Duodenal mucosa (tissue), 2 donors: ENCODE measurements at regions not wholly inside any gene's neighbourhood (a gene's known extent, or its start where the extent isn't known, plus 50 kb on each side); places are given as distances from the start of the nearest gene placed in this dataset.

Source experiments
- H3K27ac ChIP-seq: one replicate; pipeline ENCODE4 v1.7.0; 2013; ENCODE audit warnings: low read depth, low read length
- H3K27me3 ChIP-seq, 2 donors: one replicate each; pipeline ENCODE4 v1.7.0; 2013; ENCODE audit warnings: low read length in 2 of 2, control low read depth in 1 of 2; ENCODE audit not compliant: insufficient read depth in 2 of 2, control insufficient read depth in 1 of 2
- H3K36me3 ChIP-seq, 2 donors: one replicate each; pipeline ENCODE4 v1.7.0; 2013; ENCODE audit warnings: low read length in 2 of 2, control low read depth in 1 of 2; ENCODE audit not compliant: insufficient read depth in 2 of 2, control insufficient read depth in 1 of 2
- H3K4me1 ChIP-seq, 2 donors: one replicate each; pipeline ENCODE4 v1.7.0; 2013; ENCODE audit warnings: low read length in 2 of 2, control low read depth in 1 of 2; ENCODE audit not compliant: insufficient read depth in 2 of 2, control insufficient read depth in 1 of 2
- H3K4me3 ChIP-seq, 2 donors: one replicate each; pipeline ENCODE4 v1.7.0; 2013; ENCODE audit warnings: low read length in 2 of 2, low read depth in 1 of 2
- H3K9ac ChIP-seq, 2 donors: one replicate each; pipeline ENCODE4 v1.7.0; 2013; ENCODE audit warnings: low read length in 2 of 2, low read depth in 1 of 2
- H3K9me3 ChIP-seq, 2 donors: one replicate each; pipeline ENCODE4 v1.7.0; 2013; ENCODE audit warnings: low read length in 2 of 2, control low read depth in 1 of 2; ENCODE audit not compliant: control insufficient read depth in 1 of 2

DNA sequence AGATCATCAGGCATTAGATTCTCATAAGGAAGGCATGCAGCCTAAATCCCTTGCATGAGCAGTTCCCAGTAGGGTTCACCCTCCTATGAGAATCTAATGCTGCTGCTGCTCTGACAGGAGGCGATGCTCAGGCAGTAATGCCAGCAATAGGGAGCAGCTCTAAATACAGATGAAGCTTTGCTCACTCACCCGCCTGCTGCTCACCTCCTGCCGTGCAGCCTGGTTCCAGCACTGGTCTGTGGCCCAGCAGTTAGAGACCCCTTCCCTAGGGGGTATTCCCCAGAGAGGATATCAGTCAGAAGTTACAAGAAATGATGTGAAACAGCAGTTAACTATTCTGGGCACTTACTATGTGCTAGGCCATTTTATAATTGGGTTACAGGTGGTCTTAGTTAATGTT lies 226.0 kb downstream of the KCNJ3 start:
- H3K9ac ChIP-seq: no peak overlapping the region
- no peak overlapping the region for H3K4me3 ChIP-seq
- H3K9me3 ChIP-seq: no peaks in the 10 kb centered on the region
- H3K4me1 ChIP-seq: no peaks in the 10 kb centered on the region
- H3K27me3 ChIP-seq: no peaks in the 10 kb centered on the region
- H3K27ac ChIP-seq: no peak overlapping the region
- H3K36me3 ChIP-seq: no peaks in the 10 kb centered on the region

DNA sequence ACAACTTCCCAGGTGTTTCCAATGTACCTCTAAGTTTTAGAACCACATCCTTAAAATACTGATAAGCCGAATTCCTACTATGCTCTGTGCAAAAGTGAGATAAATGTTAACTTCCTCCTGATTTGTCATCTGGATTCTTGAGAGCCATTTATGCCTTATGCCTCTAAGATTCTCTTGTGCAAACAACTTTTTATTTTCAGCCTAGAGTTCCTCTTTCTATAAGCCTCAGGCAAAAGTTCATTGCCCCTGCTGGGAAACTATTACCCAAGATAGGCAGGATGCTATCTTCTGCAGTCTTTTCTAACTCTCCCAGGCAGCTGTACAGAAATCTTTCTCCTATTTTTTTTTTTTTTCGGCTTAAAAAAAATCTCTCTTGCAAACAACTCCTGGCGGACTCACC lies 216.1 kb downstream of the KCNJ3 start:
- Histone ChIP-seq H3K27me3 (no peaks in the 10 kb centered on the region), H3K9ac (no peak overlapping the region), H3K4me3 (no peak overlapping the region), H3K9me3 (no peaks in the 10 kb centered on the region), H3K4me1 (peaks cover 3 to 5% of the 10 kb centered on the region in 2 donors), H3K27ac (no peak overlapping the region), H3K36me3 (no peaks in the 10 kb centered on the region)

DNA sequence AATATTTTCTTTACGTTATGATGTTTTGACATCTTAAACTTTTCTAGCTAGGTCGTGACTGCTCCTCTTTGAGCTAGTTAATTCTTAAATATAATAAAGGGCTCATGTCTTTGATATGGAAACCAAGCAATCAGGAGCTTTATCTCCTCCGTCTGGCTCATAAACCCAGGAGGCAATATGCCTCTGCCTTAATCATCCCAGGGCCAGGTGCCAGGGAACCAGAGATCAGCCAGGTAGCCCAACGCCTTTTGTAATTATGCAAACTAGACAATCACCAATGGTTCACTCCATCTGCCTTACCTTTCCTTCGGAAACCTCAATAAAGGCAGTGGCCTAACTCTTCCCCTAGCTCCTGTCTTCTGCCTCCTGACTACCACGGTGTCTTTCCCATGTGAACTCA lies 213.7 kb downstream of the KCNJ3 start:
- Histone ChIP-seq H3K27ac (no peak overlapping the region), H3K27me3 (no peaks in the 10 kb centered on the region), H3K4me3 (no peak overlapping the region), H3K36me3 (no peaks in the 10 kb centered on the region), H3K4me1 (peaks cover 3 to 5% of the 10 kb centered on the region in 2 donors), H3K9ac (no peak overlapping the region), H3K9me3 (no peaks in the 10 kb centered on the region)

DNA sequence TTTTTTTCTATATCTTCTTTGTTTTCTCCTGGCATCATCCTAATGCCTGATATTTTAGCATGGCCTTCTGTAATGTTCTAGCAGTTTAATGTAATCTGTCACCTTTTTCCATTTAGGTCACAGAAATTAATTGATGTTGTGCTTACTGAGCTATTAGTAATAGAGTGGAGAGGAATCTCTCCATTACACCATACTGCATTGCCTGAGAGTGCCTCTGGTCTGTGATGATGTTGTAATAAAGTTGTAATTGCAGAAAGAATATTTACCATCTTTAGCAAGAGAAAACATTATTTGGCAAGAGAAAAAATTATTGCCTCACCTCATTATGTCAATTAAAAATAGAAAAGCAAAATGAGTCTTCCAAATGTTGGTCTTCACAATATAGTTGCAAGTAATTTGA lies 213.2 kb downstream of the KCNJ3 start:
- Histone ChIP-seq H3K36me3 (no peaks in the 10 kb centered on the region), H3K9ac (no peak overlapping the region), H3K4me3 (no peak overlapping the region), H3K27me3 (no peaks in the 10 kb centered on the region), H3K4me1 (peaks cover 3 to 5% of the 10 kb centered on the region in 2 donors), H3K27ac (no peak overlapping the region), H3K9me3 (no peaks in the 10 kb centered on the region)

DNA sequence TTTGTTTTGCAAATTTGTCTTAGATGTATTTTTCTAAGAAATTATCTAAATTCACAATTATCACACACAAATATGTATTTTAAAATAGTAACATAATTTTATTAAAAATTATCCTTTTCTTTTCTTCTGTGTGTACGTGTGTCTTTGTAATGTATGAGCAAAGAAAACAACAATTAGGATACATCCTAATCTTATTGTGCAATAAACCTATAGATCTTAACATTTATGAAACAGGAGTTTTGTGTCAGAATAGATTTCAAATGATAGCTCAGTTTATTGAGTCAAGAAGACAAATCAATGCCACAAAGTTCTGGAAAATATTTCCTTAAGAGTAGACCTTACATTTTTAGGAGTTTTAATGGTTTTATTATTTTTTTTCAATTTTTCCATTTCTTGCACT lies 212.2 kb downstream of the KCNJ3 start:
- Histone ChIP-seq H3K27me3 (no peaks in the 10 kb centered on the region), H3K4me3 (no peak overlapping the region), H3K9ac (no peak overlapping the region), H3K4me1 (peaks cover 3 to 5% of the 10 kb centered on the region in 2 donors), H3K9me3 (no peaks in the 10 kb centered on the region), H3K36me3 (no peaks in the 10 kb centered on the region), H3K27ac (no peak overlapping the region)

DNA sequence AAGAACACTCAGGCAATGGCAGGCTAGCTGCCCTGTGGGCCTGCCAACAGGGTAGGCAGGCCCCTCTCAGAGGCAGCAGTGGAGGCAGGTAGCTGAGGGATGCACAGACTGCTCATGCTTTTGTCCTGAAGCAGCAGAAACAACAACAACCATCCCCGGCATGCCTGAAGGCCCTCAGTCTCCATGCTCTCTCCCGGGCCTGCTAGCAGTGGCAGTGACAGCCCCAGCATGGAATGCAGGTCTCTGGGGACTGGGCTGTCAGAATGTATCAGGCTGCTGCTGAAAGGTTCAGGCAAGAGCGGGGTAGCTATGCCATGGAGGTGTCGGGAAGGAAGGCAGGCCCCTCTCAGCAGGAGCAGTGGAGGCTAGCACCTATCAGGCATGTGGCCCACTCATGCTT lies 209.8 kb downstream of the KCNJ3 start:
- H3K27ac ChIP-seq: no peak overlapping the region
- H3K4me3 ChIP-seq: no peak overlapping the region
- no peaks in the 10 kb centered on the region for H3K9me3 ChIP-seq
- H3K9ac ChIP-seq: no peak overlapping the region
- H3K36me3 ChIP-seq: no peaks in the 10 kb centered on the region
- H3K27me3 ChIP-seq: no peaks in the 10 kb centered on the region
- peaks cover 0 to 3% of the 10 kb centered on the region in 2 donors for H3K4me1 ChIP-seq
